ENCODE measurements at regions not wholly inside any gene's neighbourhood (a gene's known extent, or its start where the extent isn't known, plus 50 kb on each side); places are given as distances from the start of the nearest gene placed in this dataset.

- TF ChIP-seq CHD1 (IDR thresholded peaks at IDR 0.05; ENCODE audit: low read depth, low read length) (no peak), CTCF (IDR thresholded peaks at IDR 0.05 in 2 of 3, conservative IDR thresholded peaks at IDR 0.05 in 1 of 3; ENCODE audit: control insufficient read depth in 2 of 3, extremely low read depth in 1 of 3, insufficient read depth in 1 of 3, low read depth in 3 of 3, low read length in 3 of 3) (no peak), PBX3 (IDR thresholded peaks at IDR 0.05; ENCODE audit: insufficient replicate concordance, low read depth, low read length) (no peak), NFXL1 (IDR thresholded peaks at IDR 0.05; ENCODE audit: borderline replicate concordance) (no peak), EZH2 (IDR thresholded peaks at IDR 0.05; ENCODE audit: borderline replicate concordance, control insufficient read depth, low read depth, low read length) (no peak), RBBP5 (conservative IDR thresholded peaks at IDR 0.05) (no peak), RAD51 (IDR thresholded peaks at IDR 0.05) (no peak), ETV6 (conservative IDR thresholded peaks at IDR 0.05 in 1 of 2, IDR thresholded peaks at IDR 0.05 in 1 of 2; ENCODE audit: borderline replicate concordance in 1 of 2, low read depth in 1 of 2) (no peak), ZNF622 (IDR thresholded peaks at IDR 0.05) (no peak)
Observed at GRCh38 chrX:69429339-69430015, 74.6 kb upstream of the NALF2 start.
